Transverse colon (tissue), 4 donors: ENCODE measurements at regions not wholly inside any gene's neighbourhood (a gene's known extent, or its start where the extent isn't known, plus 50 kb on each side); places are given as distances from the start of the nearest gene placed in this dataset.

Experiments
- DNase-seq: peaks from one replicate; pipeline ENCODE4 v3.0.0-alpha.2; 2019
- H3K27ac ChIP-seq, 4 donors: fragments of 200-600 bp; sonication (generic); 2 replicates each; pipeline ENCODE4 v1.5.1; 2016 to 2018; ENCODE audit warnings: inconsistent platforms in 4 of 4
- H3K27me3 ChIP-seq: fragments of 200-600 bp; sonication (generic); 2 replicates; pipeline ENCODE4 v1.5.1; 2017; ENCODE audit warnings: inconsistent platforms
- H3K36me3 ChIP-seq, 4 donors: fragments of 200-600 bp; sonication (generic); 2 replicates each; pipeline ENCODE4 v1.5.1; 2017 to 2019; ENCODE audit warnings: inconsistent platforms in 4 of 4
- H3K4me1 ChIP-seq, 4 donors: fragments of 200-600 bp; sonication (generic); 2 replicates each; pipeline ENCODE4 v1.5.1; 2017 to 2020; ENCODE audit warnings: inconsistent platforms in 4 of 4
- H3K4me3 ChIP-seq, 4 donors: fragments of 200-600 bp; sonication (generic); 1 replicate in 1 of 4; 2 replicates in 3 of 4; pipeline versions ENCODE4 v1.5.1 to v1.6.1; 2017 to 2019; ENCODE audit warnings: inconsistent platforms in 4 of 4
- H3K9me3 ChIP-seq, 2 donors: fragments of 200-600 bp; sonication (generic); 2 replicates each; pipeline ENCODE4 v1.5.1; 2017 to 2019; ENCODE audit warnings: inconsistent platforms in 2 of 2
- CTCF ChIP-seq, 5 experiments: fragments of 200-600 bp in 3 of 5; fragments of 450-650 bp in 2 of 5; sonication (generic) in 3 of 5; IDR thresholded peaks; 1 replicate in 2 of 5; 2 replicates in 3 of 5; pipeline ENCODE4 v1.5.1; 2016 to 2017; ENCODE audit warnings: antibody characterized with exemption in 5 of 5, inconsistent platforms in 3 of 5, mild to moderate bottlenecking in 2 of 5, moderate library complexity in 1 of 5
- EP300 ChIP-seq: sonication (generic); formaldehyde crosslinking; IDR thresholded peaks from one replicate; pipeline ENCODE4 v1.6.1; 2017; ENCODE audit warnings: antibody characterized with exemption, low read depth
- POLR2A ChIP-seq: fragments of 450-650 bp; IDR thresholded peaks from one replicate; pipeline ENCODE4 v1.6.1; 2016; ENCODE audit warnings: antibody characterized with exemption, mild to moderate bottlenecking, moderate library complexity
- POLR2AphosphoS5 ChIP-seq, 3 donors: sonication (generic); formaldehyde crosslinking; IDR thresholded peaks; one replicate each; pipeline ENCODE4 v1.6.1; 2016; ENCODE audit warnings: antibody characterized with exemption in 3 of 3
- WGBS, 2 donors: methylation state at CpG; one replicate each; pipeline ENCODE4 v1.1.5; 2018; ENCODE audit warnings: low coverage in 1 of 2; 5-methylcytosine and 5-hydroxymethylcytosine counted together
- in situ Hi-C, 4 donors: fragments of 200-750 bp; cut with MboI; loops; one replicate each; pipeline versions ENCODE4 v1.15.0 to v1.15.1; 2017; ENCODE audit warnings: low sequenced_read_pairs in 3 of 4, low pct_ligation_motif_present in 1 of 4, low pct_unique_long_range_greater_than_20kb in 1 of 4
- intact Hi-C: fragments of 100-400 bp; cut with DNase I; formaldehyde crosslinking; loops from one replicate; pipeline ENCODE4 v1.15.1; 2023; ENCODE audit warnings: low total_unique reads

GRCh38 chr10:56763090-56763489 is 402.0 kb upstream of the ZWINT start:
- Histone ChIP-seq H3K27me3 (no peaks in the 10 kb centered on the region), H3K4me1 (no peaks in the 10 kb centered on the region), H3K4me3 (no peak overlapping the region), H3K27ac (no peak overlapping the region), H3K9me3 (peaks cover 0 to 6% of the 10 kb centered on the region in 2 donors), H3K36me3 (no peaks in the 10 kb centered on the region)
- no peak for DNase-seq
- intact Hi-C loops (no loop called here), in situ Hi-C loops (no loop called here)
- 53 to 70% methylated on average over 2 of the region's 2 CpGs for WGBS, 2 donors
- TF ChIP-seq POLR2A (no peak), EP300 (no peak), CTCF (IDR thresholded peaks at IDR 0.05) (no peak), POLR2AphosphoS5 (IDR thresholded peaks at IDR 0.05) (no peak)

GRCh38 chr10:56745490-56745889 is 384.4 kb upstream of the ZWINT start:
- in situ Hi-C loops (no loop called here), intact Hi-C loops (no loop called here)
- no peak for DNase-seq
- H3K27me3 ChIP-seq = no peaks in the 10 kb centered on the region
- no peaks in the 10 kb centered on the region for H3K9me3 ChIP-seq
- TF ChIP-seq POLR2AphosphoS5 (IDR thresholded peaks at IDR 0.05) (no peak), CTCF (IDR thresholded peaks at IDR 0.05) (no peak), POLR2A (no peak), EP300 (no peak)
- no peak overlapping the region for H3K4me3 ChIP-seq
- H3K36me3 ChIP-seq = no peaks in the 10 kb centered on the region
- H3K4me1 ChIP-seq = no peaks in the 10 kb centered on the region
- no peak overlapping the region for H3K27ac ChIP-seq
- 30 to 64% methylated on average over 2 to 4 of the region's 4 CpGs for WGBS, 2 donors

GRCh38 chr10:56728349-56728748 is 367.3 kb upstream of the ZWINT start:
- TF ChIP-seq CTCF (IDR thresholded peaks at IDR 0.05) (no peak), POLR2AphosphoS5 (IDR thresholded peaks at IDR 0.05) (no peak), EP300 (no peak), POLR2A (no peak)
- no peaks in the 10 kb centered on the region for H3K4me1 ChIP-seq
- H3K27me3 ChIP-seq = no peaks in the 10 kb centered on the region
- no peak for DNase-seq
- no peaks in the 10 kb centered on the region for H3K9me3 ChIP-seq
- H3K4me3 ChIP-seq = no peak overlapping the region
- H3K27ac ChIP-seq = no peak overlapping the region
- H3K36me3 ChIP-seq = no peaks in the 10 kb centered on the region
- intact Hi-C loops (no loop called here), in situ Hi-C loops (no loop called here)
- 76 to 93% methylated on average over 2 of the region's 2 CpGs for WGBS, 2 donors

- Histone ChIP-seq H3K27me3 (no peaks in the 10 kb centered on the region), H3K9me3 (no peaks in the 10 kb centered on the region), H3K4me1 (no peaks in the 10 kb centered on the region), H3K36me3 (no peaks in the 10 kb centered on the region), H3K27ac (no peak overlapping the region), H3K4me3 (no peak overlapping the region)
- in situ Hi-C loops (no loop called here), intact Hi-C loops (no loop called here)
- 85 to 91% methylated on average over 4 to 7 of the region's 7 CpGs for WGBS, 2 donors
- DNase-seq = no peak
- TF ChIP-seq POLR2A (no peak), EP300 (no peak), CTCF (IDR thresholded peaks at IDR 0.05) (no peak), POLR2AphosphoS5 (IDR thresholded peaks at IDR 0.05) (no peak)
These were observed 361.9 kb upstream of the ZWINT start for GRCh38 chr10:56722912-56723311.
